Lower lobe of right lung (tissue), 2 donors: ENCODE measurements at regions not wholly inside any gene's neighbourhood (a gene's known extent, or its start where the extent isn't known, plus 50 kb on each side); places are given as distances from the start of the nearest gene placed in this dataset.

Experiments
- ATAC-seq, 2 donors: fragments of 200-7000 bp; cut with Tn5 transposase; one replicate each; pipeline ENCODE4 v1.9.1; 2020 to 2022; ENCODE audit warnings: mild to moderate bottlenecking in 2 of 2, moderate library complexity in 2 of 2
- DNase-seq: peaks from one replicate; pipeline ENCODE4 v3.0.0-alpha.2; 2020
- H3K27ac ChIP-seq: fragments of 200-600 bp; one replicate; pipeline ENCODE4 v1.8.0; 2022
- H3K27me3 ChIP-seq: fragments of 200-600 bp; one replicate; pipeline ENCODE4 v1.8.0; 2022; ENCODE audit warnings: low read depth
- H3K36me3 ChIP-seq: fragments of 200-600 bp; one replicate; pipeline ENCODE4 v1.8.0; 2022; ENCODE audit warnings: mild to moderate bottlenecking
- H3K4me1 ChIP-seq: fragments of 200-600 bp; one replicate; pipeline ENCODE4 v1.8.0; 2022
- H3K4me3 ChIP-seq: fragments of 200-600 bp; one replicate; pipeline ENCODE4 v1.8.0; 2022; ENCODE audit warnings: mild to moderate bottlenecking
- H3K9me3 ChIP-seq: fragments of 200-600 bp; one replicate; pipeline ENCODE4 v1.8.0; 2022
- CTCF ChIP-seq: fragments of 200-600 bp; IDR thresholded peaks from one replicate; pipeline ENCODE4 v1.8.0; 2022; ENCODE audit warnings: antibody characterized with exemption, mild to moderate bottlenecking
- intact Hi-C: fragments of 100-400 bp; cut with DNase I; formaldehyde crosslinking; loops from one replicate; pipeline ENCODE4 v1.11.0; 2022
- donor health status: DM: no; HTN: yes; CAD: no; lungs with severe emphysema.

- peaks cover 4% of the 10 kb centered on the region for H3K4me1 ChIP-seq
- ATAC-seq = no peak
- H3K36me3 ChIP-seq = no peaks in the 10 kb centered on the region
- no peak for DNase-seq
- intact Hi-C loops = no loop called here
- H3K27ac ChIP-seq = no peak overlapping the region
- no peak overlapping the region for H3K4me3 ChIP-seq
- TF ChIP-seq CTCF = no peak
- H3K27me3 ChIP-seq = no peaks in the 10 kb centered on the region
- no peaks in the 10 kb centered on the region for H3K9me3 ChIP-seq
Measured at GRCh38 chr18:24656050-24656449, 195.6 kb downstream of the HRH4 start.

DNA sequence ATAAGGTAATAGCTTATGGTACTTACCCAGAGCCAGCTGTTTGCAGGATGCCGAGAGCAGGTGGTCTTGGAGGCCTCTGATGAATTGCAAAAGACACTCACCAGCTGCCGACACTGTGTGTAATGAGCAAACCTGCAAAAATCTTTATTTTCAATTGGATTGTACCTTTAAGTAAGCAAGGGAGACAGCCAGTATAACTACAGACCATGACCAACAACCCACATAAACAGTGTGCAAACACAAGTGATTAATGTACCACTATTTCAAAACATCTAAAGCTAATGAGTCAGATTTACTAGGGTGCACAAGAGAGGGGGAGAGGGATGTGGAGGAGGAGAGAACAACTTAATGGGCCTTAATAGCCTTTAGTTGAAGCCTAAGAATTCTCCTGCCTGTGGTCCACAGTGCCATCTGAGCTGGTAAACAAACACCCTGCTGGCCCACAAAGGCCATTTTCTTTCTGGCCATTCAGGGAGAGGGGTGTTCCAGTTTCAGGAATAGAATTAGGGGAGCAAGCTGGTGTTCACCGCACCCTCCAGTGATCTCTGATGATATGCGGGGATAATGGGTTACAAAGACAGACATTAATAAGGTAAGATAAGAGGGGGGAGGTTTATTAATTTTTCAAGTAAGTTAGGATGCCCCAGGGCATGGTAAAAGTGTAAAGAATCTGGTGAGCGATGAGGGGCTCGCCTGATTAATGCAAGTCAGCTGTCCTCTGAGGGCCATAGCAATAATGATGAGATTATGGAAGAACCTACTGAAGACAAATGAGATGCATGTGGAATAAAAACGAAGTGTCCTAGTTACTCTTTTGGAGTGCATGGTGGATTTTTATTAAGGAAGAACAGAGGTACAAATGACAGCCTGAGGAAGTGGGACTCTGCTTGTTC is 196.4 kb downstream of the HRH4 start:
- ATAC-seq = peak in 1 of 2 donors; percentile 24
- Histone ChIP-seq H3K36me3 (no peaks in the 10 kb centered on the region), H3K27ac (no peak overlapping the region), H3K4me3 (no peak overlapping the region), H3K4me1 (peaks cover 4% of the 10 kb centered on the region), H3K9me3 (no peaks in the 10 kb centered on the region), H3K27me3 (no peaks in the 10 kb centered on the region)
- intact Hi-C loops = no loop called here
- no peak for DNase-seq
- TF ChIP-seq CTCF = no peak

DNA sequence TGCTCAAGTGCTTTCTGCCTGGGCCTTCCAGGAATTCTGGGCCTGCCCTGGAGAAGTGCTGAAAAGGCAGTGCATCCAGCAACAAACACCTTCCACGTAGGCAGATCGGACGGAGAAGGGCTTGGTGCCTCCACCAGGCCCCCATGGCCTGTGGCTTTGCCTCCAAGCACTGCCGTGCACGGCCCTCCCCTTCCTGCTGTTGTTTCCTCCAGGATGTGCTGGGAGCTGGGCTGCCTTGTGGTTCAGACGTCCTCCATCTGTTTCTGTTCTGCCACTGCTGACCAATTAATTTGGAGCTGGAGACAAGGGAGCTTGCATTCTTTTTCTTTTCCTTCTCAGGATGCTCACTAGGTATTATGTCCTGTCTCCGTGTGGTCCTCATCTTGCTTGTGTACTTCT is 197.0 kb downstream of the HRH4 start:
- intact Hi-C loops = no loop called here
- ATAC-seq (peak in 1 of 2 donors; percentile 32), DNase-seq (no peak)
- Histone ChIP-seq H3K9me3 (no peaks in the 10 kb centered on the region), H3K27ac (no peak overlapping the region), H3K36me3 (no peaks in the 10 kb centered on the region), H3K4me1 (peaks cover 4% of the 10 kb centered on the region), H3K4me3 (no peak overlapping the region), H3K27me3 (no peaks in the 10 kb centered on the region)
- no peak for TF ChIP-seq CTCF

DNA sequence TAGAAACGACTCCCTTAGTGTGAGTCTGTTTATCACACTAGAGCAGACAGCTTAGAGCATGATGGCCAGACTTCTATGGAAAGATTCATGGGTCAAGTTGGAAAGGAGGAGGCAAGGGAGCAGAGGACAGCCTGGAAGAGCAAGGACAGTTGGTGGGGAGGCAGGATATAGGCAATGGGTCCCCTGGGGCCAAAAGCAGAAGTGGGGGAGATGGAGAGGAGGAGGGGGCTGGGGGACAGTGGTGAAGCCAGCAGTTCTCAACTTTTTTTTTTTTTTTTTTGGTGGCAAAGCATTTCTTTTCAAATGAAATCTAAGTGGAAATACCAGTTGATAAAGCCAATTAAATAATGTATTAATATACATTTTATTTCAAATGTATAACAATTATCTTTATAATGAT is 197.9 kb downstream of the HRH4 start:
- H3K36me3 ChIP-seq = no peaks in the 10 kb centered on the region
- no peak for TF ChIP-seq CTCF
- peaks cover 4% of the 10 kb centered on the region for H3K4me1 ChIP-seq
- no peak overlapping the region for H3K27ac ChIP-seq
- no peak for ATAC-seq
- no peaks in the 10 kb centered on the region for H3K9me3 ChIP-seq
- no peak for DNase-seq
- no peak overlapping the region for H3K4me3 ChIP-seq
- H3K27me3 ChIP-seq = no peaks in the 10 kb centered on the region
- intact Hi-C loops = no loop called here

GRCh38 chr18:24659827-24660720 is 199.6 kb downstream of the HRH4 start:
- intact Hi-C loops = no loop called here
- no peak for TF ChIP-seq CTCF
- peak; percentile 46 for DNase-seq
- peak in 1 of 2 donors; percentile 40 for ATAC-seq
- no peaks in the 10 kb centered on the region for H3K9me3 ChIP-seq
- H3K27me3 ChIP-seq = no peaks in the 10 kb centered on the region
- peak overlapping the region; percentile 50 for H3K4me3 ChIP-seq
- peak overlapping the region; percentile 64 for H3K27ac ChIP-seq
- H3K4me1 ChIP-seq = peaks cover 4% of the 10 kb centered on the region
- no peaks in the 10 kb centered on the region for H3K36me3 ChIP-seq
